ENCODE measurements at regions not wholly inside any gene's neighbourhood (a gene's known extent, or its start where the extent isn't known, plus 50 kb on each side); places are given as distances from the start of the nearest gene placed in this dataset.
"Not testable (repeated sequence)": the region's sequence is repeated elsewhere in the genome, so short reads cannot be mapped to it uniquely, and the experiment has no call there.

DNA sequence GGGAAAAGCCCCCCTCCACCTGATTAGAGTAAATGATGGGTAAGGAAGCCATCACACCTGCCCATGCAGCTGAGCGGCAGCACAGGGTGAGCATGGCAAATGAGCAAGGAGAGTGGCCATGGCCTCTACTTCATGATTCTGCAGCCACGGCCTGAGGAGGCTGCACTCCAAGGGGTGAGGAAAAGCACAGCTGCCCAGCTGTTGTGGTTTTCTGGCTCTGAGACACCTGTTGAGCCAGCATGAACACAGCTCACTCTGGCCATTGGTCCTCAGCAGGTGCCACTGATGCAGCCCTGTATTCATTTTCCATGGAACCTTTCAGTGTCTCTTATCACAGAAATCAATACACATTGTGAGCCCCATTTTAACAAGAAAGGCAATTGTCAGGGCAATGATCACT lies 707.2 kb downstream of the AACS start:
- no peak for DNase-seq (ENCODE audit: low read depth)

DNA sequence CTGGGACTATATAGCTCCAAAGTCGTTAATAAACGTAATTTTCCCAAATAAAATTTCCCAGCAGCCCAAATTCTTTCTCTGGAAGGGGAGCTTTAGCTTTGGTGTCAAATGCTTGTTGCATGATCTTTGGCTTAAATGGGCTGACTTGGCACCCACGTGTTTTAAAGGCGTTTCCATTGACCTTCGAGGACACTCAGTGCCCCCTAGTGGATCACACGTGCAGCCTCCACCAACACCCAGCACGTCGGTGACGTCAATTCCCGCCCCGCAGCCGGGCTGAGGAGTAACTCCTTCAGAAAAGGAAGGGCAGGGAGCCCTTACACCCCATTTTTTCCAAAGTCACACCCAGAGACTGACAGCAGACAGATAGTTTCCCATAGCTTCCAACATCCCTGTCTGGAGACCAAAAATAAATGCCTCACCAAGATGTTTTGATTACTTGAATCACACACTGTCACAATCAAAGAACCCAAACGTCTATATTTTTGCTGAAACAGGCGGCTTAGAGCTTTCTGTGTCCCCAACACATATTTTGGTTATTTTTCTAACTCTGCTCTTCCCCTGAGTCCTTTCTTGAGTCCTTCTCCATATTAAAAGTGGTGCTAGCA lies 707.9 kb downstream of the AACS start:
- peak; percentile 1 for DNase-seq (ENCODE audit: low read depth)

DNA sequence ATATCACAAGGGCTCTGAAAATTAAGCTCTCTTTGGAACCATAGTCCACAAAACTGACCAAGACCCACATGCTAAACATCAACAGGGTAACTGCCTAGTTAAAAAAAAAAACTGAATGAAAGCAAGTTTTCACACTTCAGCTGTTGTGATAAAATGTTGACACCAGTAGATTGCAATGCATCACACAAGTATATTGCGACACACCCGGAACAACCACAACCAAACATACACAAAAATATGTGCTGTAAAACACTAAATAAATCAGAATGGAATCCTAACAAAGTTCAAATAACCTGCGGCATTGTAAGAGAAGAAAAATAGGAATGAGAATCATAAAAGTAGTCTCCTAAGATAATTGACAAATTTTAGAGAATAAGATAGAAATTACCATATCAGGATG lies 710.3 kb downstream of the AACS start:
- DNase-seq (ENCODE audit: low read depth): no peak

GRCh38 chr12:125776212-125776611 lies 711.0 kb downstream of the AACS start:
- no peak for DNase-seq (ENCODE audit: low read depth)

DNA sequence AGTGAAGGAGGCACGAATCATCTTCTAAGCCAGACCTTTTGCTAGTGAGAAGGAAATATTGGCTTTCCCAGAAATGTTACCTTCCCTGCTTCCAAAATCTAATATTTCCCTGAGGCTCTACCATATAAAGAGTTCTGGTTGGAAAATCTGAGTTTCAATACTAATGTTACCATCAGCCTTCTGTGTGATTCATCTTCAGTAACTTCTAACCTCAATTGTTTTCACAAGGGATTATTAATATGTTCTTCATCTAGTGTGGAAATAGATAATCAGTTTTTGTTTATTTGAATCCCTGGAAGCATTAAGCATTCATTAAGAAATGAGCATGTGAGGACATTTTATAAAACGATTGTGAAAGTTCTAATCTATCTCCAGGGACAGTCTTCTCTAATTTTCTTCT lies 720.9 kb downstream of the AACS start:
- no peak for DNase-seq (ENCODE audit: low read depth)

DNA sequence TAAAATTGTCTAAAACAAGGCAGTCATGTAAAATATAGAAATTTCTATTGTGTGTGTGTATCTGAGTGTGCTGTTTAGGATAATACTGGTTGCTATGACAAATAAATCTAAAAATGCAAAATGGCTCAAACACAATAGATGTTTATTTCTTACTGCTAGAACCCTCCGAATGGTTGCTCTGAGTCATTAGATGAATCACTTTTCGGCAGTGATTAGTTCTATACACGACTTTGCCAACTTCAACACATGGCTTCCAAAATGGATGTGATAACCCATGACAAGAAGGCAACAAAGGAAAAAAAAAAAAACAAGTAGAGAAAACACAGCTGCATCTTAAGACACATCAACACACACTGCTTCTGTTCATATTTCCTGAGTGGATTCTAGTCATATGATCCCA lies 729.2 kb downstream of the AACS start:
- DNase-seq (ENCODE audit: low read depth): no peak

GRCh38 chr12:125797421-125798175 lies 732.4 kb downstream of the AACS start:
- DNase-seq (ENCODE audit: low read depth): no peak

GRCh38 chr12:125804660-125805059 lies 739.4 kb downstream of the AACS start:
- no peak for DNase-seq (ENCODE audit: low read depth)

- DNase-seq (ENCODE audit: low read depth): no peak
Measured at GRCh38 chr12:125824276-125824675, 759.0 kb downstream of the AACS start.

DNA sequence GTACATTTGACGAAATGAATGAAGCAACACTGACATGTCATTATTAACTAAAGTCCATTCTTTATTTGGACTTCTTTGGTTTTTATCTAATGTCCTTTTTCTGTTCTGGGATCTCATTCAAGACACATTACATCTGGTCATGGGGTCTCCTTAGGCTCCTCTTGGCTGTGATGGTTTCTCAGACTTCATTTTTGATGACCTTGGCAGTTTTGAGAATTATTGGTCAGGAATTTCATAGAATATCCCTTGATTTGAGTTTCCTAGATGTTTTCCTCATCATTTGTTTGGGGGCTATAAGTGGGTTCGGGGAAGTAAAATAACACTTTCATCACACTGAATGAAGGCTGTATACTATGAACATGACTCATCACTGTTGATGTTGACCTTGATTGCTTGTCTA lies 770.6 kb downstream of the AACS start:
- DNase-seq (ENCODE audit: low read depth): no peak

GRCh38 chr12:125836647-125837046 lies 771.4 kb downstream of the AACS start:
- no peak for DNase-seq (ENCODE audit: low read depth)

GRCh38 chr12:125841332-125841731 lies 776.1 kb downstream of the AACS start:
- DNase-seq (ENCODE audit: low read depth): no peak

- no peak for DNase-seq (ENCODE audit: low read depth)
Measured at GRCh38 chr12:125852116-125852515, 786.9 kb downstream of the AACS start.

DNA sequence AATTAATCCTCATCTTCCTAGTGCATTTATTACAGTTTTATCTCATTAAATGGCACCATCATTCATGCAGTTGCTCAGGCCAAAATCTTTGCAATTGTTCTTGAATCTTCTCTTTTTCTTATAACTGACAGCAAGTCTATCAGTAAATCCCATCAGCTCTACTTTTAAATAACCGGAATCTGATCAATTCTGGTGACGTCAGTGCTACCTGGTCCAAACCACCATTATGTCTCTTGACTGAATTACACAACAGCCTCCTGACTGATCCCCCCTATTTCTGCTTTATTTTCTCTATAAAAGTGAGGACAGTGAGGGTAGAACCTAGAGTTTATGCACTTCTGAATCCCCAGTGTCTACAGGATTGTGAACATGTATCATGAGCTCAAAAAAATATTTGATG lies 787.4 kb downstream of the AACS start:
- no peak for DNase-seq (ENCODE audit: low read depth)

GRCh38 chr12:125853670-125854069 lies 788.4 kb downstream of the AACS start:
- no peak for DNase-seq (ENCODE audit: low read depth)

DNA sequence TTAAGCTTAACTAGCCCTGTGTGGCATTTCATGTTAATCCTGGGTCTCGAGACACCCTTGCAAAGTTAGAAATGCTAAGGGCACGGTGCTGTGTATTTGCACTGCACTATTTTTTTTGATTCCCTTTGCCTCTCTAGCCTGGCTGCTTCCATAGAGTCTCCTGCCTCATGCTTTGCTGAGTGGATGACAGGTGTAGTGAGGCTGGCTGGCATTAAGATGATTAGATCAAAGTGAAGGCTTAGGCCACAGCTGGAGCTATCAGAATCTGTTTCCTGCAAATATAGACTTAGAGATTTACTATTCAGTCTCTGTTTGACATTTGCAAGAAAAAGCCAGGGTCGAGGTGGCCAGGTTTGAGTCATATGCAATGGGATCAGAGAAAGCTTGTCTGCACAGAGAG lies 791.1 kb downstream of the AACS start:
- no peak for DNase-seq (ENCODE audit: low read depth)

DNA sequence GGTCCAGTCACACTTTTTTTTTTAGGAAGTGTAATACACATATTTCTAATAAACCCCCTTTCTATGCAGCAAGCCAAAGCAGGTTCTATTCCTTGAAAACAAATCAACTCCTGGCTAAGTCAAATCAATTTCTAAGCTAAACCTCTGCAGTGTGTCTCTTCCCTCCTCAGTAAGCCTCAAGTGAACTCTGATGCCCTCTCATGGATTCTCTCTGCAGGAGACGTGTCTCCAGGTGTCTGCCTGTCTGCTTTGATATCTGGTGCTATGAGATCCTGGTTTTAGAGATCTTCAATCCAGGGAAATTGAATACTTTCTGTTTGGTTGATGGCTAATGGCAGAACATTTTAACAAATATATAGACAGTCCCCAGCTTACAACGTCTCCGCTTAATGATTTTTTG lies 791.7 kb downstream of the AACS start:
- DNase-seq (ENCODE audit: low read depth): no peak

- no peak for DNase-seq (ENCODE audit: low read depth)
Measured at GRCh38 chr12:125860672-125861288, 795.5 kb downstream of the AACS start.

GRCh38 chr12:125861299-125862281 lies 796.4 kb downstream of the AACS start:
- no peak for DNase-seq (ENCODE audit: low read depth)

DNA sequence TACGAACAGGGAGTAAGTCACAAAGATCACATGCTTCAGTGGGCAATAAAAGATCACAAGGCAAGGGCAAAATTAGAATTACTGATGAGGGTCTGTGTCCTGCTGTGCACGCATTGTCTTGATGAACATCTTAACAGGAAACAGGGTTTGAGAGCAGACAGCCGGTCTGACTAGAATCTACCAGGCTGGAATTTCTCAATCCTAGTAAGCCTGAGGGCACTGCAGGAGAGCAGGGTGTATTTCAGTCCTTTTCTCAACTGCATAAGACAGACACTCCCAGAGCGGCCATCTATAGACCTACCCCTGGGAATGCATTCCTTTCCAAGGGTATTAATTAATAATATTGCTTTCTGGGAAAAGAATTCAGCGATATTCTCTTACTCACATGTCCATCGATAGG lies 800.0 kb downstream of the AACS start:
- not testable (repeated sequence) for DNase-seq (ENCODE audit: low read depth)

DNA sequence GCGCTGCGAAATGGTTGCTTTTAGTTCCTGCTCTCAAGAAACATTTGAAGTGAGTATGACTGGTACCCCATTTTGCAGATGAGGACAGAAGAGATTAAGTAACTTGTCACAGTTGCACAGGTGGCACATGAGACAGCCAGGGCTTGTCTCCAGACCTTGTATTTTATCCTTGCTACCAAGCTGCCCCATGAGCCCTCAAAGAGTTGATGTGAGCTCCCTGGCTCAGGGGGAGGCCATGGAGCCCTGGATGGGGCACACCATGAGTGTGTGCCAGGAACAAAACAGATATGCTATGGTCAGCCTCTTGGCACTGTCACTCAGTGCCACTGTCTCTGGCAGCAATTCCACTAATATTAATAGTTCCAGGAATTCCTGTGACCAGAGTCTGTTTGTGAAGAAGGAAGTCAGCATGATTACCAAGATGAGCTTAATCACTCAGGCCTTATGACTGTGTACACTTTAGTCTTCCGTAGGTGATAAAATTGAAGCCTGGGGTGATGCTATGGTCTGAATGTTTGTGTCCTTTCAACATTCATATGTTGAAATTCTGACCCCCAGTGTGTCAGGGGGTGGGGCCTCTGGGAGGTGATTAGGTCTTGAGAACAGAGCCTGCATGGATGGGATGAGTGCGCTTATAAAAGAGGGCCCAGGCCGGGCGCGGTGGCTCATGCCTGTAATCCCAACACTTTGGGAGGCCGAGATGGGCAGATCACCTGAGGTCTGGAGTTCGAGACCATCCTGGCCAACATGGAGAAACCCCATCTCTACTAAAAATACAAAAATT lies 806.8 kb downstream of the AACS start:
- DNase-seq (ENCODE audit: low read depth): no peak
